HG02973 (cell line): ENCODE measurements at regions not wholly inside any gene's neighbourhood (a gene's known extent, or its start where the extent isn't known, plus 50 kb on each side); places are given as distances from the start of the nearest gene placed in this dataset.

ENCODE experiments used
- ATAC-seq: cut with Tn5 transposase; IDR thresholded peaks from one replicate; pipeline ENCODE4 v1.9.1; 2021; ENCODE audit warnings: moderate library complexity; ENCODE audit not compliant: unreplicated experiment

DNA sequence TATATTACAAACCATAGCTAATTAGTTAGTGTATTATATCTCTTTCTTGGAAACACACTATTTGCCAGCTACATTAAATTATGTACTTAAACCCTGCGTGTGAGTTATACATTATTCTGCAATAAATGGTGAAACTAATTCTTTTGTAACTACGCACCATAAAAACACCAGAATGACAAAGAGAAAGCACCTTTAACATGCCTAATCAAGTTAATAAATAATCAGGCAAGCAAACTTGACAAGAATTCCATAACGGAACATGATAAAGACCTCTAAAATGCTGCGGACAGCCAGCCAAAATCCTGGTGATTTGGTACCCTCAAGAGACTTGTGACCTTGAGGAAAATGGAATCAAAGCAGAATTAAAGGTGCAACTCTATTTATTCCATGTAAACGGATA lies 375.3 kb upstream of the KITLG start:
- ATAC-seq = no peak

DNA sequence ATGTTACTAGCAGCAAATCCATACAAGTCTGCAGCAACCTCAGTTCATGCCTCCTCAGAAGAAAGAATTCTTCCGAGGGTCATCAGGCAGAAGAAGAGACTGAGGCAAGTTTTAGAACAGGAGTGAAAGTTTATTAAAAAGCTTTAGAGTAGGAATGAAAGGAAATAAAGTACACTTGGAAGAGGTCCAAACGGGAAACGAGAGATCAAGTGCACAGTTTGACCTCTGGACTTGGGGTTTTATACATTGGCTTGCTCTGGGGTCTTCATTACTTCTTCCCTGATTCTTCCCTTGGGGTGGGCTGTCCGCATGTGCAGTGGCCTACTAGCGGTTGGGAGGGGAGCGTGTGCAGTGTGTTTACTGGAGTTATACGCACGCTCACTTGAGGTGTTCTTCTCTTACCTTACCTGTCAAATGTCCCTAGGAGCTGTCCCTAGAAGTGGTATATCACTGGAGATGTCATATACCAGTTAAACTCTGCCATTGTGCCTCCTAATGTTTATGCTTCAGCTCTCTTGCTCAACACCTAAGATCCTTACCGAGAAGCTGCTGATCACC lies 372.8 kb upstream of the KITLG start:
- no peak for ATAC-seq

DNA sequence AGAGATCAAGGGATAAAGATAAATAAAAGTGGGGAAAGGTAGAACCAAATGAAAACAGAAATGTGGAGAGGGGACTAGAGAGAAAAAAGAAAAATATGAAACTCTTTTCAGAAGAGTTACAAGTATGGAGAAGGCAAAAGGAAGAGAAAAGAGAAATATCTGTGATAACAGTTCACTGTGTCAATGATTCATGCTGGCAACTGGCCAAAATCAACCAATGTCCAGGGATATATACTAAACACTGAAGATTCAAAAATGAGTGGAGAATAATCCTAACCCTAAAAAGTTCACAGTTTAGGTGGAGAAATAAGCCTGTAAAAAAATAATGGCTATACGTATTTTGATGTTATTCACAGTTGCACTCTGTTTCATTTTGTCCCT lies 372.3 kb upstream of the KITLG start:
- ATAC-seq = no peak

DNA sequence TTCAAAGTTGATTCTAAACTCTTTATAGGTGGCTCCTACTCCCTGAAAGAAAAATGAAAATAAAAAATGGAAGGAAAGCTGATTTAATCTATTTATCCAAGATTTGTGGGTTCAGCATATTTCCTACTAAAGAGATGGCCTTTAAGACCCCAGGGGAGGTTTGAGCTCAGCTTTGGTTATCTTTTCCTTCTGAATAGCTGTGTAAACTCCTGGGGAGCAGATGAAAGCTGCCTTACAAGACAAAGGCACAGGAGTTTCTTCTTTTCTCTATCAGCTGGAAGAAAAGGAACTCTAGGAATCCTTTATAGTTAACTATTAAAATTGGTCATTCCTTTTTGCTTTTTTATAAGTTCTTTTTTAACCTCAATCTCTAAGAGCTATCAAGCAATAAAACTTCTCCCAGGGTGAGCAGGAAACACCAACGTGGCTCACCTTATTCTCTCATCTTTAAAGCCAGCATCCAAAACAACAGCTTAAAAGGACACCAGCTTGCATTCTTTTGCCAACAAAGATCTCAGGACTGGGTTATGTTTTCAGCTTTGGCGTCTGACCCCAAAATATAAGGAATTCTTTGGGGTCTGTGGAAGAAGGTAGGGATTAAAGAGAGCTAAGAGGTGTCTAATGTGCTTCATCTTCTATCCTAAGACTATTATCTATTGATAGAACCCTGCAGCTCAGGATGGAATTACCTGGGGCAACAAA lies 371.7 kb upstream of the KITLG start:
- no peak for ATAC-seq

DNA sequence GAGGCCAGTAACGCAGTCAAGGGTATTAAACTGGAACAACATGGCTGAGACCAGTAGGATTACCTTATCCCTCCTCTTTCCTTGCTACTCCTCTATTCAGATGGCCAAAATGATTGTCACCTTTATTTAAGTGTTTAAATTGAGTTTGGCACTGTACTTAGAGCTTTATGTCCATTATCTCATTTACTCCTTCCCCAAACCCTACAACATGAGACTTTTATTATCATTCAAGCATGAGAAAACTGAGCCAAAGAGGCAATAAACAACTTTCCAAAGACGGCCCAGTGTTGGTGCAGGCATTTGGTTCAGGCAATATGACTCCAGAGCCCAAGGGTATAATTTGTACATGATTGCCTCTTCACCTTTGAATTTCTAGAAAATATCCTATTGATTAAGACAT lies 370.9 kb upstream of the KITLG start:
- no peak for ATAC-seq

DNA sequence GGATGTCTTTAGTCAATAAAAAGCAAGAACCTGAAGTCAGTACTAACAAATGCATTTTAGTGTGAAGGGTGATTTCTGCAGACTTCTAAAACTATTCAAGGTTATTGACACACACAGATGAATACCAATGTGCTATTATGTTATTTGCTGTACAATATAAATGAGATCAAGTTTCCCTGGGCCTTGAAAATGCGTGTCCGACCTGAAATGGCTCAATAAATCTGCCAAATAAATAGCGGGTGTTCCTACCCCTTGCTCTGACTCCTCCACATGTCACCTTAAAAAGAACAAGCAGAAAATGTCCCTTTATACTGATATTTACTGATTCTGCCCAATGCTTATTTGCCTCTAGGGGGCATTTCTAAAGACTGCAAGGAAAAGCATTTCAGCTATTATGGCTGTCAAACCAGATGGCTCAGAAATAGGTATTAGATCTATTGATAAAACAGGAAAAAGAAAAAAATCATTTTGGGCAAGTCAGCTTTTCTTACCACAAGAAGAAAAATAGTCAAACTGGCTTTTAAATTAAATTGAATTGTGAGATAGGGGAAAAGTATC lies 367.3 kb upstream of the KITLG start:
- no peak for ATAC-seq

DNA sequence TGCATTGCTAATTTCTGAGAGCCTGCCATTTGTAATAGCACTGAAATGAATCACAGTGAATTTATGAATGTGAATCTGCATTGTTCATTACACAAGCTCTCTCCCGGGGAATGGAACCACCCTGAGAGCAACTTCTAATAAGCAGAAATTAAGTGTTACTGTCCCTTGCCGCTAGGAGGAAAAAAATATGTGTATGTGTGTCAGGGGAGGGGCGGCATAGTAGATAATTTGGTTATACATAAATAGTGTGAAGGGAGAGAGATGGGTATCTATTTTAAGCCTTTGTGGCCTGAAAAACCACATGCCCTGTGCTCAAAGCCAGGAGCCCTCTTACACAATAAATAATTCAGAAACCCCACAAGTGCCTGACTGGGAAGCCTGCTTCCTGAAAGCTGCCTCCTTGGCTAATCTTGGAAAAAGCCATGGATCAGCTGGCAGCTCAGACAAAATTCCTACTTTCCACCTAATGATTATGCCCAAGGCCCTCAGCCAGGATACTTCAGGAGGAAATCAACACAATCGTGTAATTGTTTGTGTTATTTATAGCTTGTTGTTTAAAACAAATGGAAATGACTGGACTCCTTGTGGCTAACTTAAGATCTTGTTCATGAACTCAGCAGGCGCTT lies 366.2 kb upstream of the KITLG start:
- no peak for ATAC-seq

DNA sequence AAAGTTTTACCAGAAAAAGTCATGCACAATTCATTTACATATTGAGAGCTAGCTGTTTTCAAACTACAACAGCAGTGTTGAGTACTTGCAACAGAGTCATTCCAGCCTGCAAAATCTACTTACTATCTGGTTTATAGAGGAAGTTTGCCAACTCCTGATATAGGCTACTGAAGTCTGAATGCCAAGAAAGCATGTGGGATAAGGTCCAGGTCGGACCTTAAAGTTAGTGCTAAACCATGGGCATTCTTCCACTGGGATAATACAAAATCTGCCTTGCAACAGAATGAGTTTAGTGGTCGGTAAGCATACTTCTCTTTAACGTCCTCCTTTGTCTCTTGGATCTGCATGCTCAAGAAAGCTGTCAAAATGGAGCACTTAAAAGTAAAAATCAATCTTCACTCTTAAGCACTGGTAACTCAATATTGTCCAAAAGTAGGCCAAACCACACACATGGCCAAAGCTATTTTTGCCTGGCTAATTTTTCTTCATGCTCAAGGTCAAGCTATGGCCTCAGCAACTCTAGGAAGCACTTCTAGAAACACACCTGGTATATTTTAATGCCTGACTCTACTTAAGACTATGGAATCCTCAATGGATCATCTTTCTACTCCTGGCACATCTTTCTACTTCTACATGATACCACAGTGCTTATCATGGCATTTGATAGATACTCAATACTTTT lies 364.9 kb upstream of the KITLG start:
- ATAC-seq = no peak

DNA sequence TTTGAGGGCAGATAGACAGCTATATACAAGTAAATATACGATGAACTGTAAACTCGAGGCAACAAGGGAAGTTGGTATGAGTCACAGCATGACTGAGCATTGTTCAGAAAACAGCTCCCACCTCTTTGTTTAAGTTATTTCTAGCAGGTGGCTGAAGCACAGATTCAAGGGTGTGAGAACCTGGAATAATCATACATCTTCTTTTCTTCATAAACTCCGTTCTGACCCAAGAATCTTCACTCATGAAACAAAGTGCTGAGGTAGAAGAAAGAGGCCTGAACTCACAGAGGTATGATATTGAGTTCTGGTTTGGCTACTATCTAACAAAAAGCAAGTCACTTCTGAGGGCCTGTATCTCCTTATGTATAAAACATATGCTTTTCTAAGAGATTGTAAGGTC lies 364.1 kb upstream of the KITLG start:
- ATAC-seq = no peak

DNA sequence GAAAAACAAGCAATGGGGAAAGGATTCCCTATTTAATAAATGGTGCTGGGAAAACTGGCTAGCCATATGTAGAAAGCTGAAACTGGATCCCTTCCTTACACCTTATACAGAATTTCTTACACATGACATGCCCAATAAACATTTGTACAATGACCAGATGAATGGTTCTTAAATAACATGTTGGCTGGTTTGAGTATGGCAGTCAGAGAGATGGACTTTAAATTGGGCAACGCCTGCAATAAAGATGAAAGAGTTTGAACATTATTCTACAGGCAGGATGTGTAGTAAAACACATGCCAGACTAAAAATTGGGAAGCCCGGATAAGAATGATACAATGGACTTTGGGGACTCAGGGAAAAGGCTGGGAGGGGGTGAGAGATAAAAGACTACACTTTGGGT lies 360.6 kb upstream of the KITLG start:
- ATAC-seq = no peak

DNA sequence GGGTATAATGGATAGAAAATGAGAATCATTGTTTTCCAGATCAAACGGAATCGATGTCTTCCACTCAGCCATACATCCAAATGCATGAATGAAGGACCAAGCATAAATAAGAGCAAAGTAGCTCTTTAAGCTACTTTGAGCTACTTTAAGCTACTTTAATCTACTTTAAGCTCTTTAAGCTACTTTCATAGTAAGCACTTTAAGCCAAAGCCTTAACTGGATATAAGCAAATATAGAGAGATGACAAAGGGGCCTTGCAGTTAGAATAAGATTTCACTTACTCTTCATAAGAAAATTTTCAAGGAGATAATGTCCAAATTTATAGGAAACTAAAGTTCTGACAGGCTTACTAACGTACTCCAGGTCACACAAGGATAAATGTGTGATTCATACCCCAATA lies 355.6 kb upstream of the KITLG start:
- ATAC-seq = no peak

DNA sequence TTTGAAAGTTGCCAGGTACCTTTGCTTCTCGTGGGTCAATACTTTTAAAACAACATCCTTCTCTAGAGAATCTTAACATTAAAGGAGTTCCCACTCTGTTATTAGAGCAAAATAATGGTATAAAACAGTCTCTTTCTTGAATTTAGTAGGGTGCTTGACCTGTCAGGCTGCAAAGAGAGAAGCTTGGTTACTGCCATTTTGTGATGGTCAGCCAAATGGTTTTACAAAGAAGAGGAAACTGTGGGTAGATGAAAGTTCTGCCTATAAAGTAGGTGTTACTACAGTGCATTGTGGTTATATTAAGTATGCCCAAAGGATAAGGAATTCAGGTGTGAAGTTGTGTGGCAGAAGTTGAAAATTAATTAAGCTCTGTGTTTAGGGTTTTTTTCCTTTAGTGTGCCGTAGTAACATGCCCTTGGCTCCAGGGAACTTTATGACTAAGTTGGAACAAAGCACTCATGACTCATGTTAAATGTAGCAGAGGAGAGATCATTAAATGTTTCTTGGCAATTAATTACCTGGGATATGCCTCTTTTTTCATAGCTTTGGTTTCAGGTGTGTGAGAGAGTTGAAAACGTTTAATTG lies 354.0 kb upstream of the KITLG start:
- no peak for ATAC-seq

DNA sequence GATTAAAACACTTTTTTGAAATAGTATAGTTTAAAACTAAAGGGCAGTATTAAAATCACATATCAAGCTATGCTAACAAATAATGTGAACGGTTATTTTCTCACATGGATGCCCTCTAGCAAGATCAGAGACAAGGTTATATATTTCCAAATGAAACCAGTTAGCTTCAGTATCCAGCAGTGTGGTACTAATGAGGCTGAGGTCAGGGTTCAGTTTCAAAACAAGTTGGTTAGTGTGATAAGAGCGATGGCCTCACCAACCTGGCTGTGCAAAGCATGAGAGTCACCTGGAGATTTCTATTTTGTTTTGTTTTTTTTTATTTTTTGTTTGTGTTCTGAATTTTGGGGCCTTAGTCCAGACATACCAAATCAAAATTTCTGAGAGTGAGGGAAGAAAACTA lies 352.2 kb upstream of the KITLG start:
- ATAC-seq = no peak

DNA sequence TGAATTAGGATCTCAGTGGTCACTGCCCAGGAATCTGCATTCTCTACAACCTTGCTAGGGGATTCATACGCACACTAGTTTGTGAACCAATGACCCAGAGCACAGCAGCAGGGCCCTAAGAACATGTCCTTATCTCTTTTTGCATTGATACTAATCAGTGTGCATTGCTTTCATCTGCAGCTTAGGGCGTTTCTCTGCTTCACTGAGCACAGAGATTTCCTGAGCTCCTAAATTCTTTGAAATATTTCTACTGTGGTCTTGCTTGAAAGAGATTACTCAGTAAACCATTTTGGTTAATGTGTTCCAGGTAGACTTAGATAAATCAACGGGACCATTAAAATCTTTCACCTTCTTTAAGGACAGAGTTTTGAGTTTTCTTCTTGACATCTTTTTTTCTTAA lies 351.3 kb upstream of the KITLG start:
- ATAC-seq = no peak

DNA sequence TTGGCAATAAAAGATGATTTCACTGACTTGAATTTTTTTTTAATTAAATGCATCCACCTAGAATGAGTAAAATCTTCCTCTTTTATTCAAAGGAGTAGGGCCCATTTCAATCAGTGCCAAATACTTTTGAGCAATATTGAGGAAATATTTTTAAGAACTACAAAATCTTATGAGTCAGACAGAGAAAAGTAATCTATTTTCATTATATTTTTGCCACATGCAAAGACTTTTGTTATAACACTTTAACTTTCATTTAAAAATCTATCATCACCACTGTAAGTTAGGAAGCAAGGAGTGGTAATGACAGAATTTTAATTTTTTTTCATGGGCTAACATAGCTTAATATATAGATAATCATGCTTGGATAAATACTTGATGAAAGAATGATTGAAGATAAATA lies 345.2 kb upstream of the KITLG start:
- ATAC-seq = no peak

DNA sequence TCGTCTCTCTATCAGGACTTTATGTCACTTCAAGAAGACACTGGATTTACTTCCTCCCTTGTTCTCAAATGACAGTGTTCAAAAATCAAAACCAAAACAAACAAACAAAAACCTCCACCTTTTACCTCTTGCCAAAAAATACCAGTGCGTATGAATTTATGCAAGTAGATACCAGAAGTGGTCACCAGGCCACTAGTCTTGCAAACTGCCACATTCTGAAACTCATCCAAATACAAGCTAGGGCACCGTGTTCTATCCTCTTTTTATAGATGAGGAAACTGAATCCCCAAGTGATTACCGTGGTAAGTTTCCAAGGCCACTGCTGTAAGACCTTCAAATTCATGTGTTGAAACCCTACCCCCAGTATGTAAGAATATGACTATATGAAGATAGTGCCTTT lies 343.9 kb upstream of the KITLG start:
- ATAC-seq = no peak

DNA sequence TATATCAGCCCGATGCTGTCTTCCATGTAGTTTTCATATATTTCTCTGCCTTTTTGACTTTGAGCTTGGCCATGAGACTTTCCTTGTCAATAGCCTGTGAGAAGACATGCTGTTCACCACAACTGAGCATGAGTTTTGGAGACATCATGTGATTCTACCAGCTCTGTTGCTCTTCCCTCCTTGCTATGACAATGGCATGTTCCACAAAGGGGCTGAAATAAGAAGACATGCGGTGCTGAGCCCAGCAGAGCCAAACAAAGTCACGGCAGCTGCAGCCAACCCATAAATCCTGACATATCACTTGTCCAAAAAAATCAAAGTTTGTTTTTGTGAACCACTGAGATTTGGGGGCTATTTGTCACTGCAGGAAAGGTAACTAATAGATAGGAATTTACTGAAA lies 343.4 kb upstream of the KITLG start:
- ATAC-seq = no peak

DNA sequence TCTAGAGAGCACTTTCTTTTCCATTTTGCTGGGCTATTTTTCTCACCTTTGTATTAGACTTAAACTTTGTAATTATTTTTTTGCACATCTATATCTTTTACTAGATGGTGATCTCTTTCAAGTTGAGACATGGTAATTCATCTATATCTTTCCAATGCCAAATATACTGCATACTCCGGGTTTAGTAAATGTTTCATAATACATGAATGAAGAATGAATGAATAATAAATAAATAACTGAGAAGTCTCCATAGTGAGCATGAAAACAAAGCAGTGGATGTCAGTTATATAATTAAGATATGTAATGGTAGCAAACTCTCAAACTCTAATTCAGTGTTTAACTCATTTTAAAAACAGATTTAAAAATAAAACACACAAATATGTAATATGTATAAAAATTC lies 342.5 kb upstream of the KITLG start:
- no peak for ATAC-seq

DNA sequence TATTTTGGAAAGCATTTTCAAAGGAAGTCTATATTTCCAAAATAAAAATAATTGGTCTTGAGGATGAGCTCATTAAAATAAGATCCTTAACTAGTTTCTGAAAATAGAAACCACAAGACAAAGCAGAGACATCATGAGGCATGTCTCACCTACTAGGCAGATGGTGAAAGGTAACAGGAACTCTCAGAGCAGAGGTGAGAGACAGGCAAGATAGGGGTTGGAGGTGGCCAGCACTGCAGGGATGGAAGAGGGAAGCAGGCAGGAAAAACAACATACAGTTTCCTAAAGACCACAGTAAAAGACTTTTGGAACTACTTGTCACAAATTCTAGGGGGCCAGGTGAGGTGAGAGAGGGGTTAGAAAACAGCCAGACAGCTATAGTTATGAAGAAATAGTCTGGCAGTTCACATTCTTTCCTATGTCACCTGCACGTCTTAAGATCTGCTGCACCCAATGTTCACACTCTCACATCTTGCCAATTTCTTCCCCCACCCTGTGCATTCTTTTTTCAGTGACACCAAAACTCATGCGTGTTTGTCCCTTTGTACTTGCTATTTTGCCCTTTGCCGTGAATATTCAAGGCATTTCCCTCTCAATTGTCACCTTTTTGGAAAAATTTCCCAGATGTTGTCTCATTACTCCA lies 341.7 kb upstream of the KITLG start:
- no peak for ATAC-seq

DNA sequence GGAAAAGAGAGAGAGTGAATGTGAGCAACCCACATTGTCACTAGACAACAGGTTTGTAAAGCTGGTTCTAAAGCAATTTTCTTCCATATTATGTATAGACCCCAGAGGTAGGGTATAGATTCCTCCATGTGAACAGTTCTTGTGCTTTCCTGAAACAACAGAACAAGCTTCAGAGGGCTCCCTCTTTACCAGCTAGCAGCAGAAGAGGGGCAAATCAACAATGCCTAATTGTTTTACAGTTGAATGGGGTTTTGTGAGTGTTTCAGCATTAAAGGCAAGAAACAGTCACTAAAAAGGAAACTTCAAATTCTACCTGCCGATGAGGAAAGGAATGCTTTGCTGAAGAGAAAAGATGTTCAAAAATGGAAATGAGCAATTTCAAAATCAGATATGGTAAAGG lies 341.2 kb upstream of the KITLG start:
- ATAC-seq = no peak

DNA sequence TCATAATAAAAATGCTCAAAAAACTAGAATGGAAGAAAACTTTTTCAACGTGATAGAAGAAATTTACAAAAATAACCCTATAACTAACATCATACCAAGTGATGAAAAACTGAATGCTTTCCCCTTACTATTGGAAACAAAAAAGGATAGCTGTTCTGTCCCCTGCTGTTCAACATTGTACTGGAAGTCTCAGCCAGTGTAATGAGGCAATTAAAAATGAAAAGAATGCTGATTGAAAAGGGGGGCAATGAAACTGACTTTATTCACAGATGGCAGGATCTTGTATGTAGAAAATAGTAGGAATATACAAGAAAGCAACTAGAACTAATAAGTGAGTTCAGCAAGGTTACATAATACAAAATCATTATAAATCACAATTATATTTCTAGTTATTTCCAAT lies 337.9 kb upstream of the KITLG start:
- no peak for ATAC-seq
